OCI-LY1 (cell line): ENCODE measurements at regions not wholly inside any gene's neighbourhood (a gene's known extent, or its start where the extent isn't known, plus 50 kb on each side); places are given as distances from the start of the nearest gene placed in this dataset.

ENCODE experiments used
- EZH2 ChIP-seq: fragments of 200-600 bp; sonication (generic), shearing (Covaris generic); IDR thresholded peaks from 2 replicates; pipeline ENCODE4 v1.8.0; 2017; ENCODE audit warnings: borderline replicate concordance, mixed run types, mild to moderate bottlenecking, antibody characterized with exemption, low read length, moderate library complexity, mixed read lengths
- TF ChIP-seq, protein P1 (sequence below): fragments of 200-600 bp; sonication (generic), shearing (Covaris generic); IDR thresholded peaks from 2 replicates; pipeline ENCODE4 v1.5.1; 2017; ENCODE audit warnings: mild to moderate bottlenecking, antibody characterized with exemption, low read length, moderate library complexity, mixed read lengths

DNA sequence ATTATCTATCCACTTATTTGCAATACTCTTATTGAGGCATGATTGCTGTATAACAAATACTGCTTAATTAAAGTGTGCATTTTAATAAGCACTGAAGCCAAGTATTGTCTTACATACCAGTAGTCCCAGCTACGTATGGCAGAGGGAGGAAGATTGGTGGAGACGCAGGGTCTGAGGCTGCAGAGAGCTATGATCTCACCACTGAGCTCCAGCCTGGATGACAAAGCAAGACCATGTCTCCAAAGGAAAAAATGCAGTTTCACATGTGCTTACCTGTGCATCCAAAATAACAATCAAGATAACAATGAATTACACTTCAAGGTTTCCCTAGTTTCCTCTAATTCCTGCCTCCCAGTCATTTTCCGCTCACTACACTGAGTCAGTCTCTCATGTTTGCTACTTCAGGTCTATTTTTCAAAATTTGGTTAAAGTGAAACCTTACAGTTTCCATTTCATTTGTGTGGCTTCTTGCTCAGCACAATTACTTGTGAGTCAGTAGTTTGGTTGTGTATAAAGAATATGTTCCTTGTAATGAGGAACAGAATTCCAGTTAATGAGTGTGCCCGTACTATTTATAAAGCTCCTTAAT lies 1250.1 kb downstream of the TMEM121 start:
- TF ChIP-seq, protein P1, sequence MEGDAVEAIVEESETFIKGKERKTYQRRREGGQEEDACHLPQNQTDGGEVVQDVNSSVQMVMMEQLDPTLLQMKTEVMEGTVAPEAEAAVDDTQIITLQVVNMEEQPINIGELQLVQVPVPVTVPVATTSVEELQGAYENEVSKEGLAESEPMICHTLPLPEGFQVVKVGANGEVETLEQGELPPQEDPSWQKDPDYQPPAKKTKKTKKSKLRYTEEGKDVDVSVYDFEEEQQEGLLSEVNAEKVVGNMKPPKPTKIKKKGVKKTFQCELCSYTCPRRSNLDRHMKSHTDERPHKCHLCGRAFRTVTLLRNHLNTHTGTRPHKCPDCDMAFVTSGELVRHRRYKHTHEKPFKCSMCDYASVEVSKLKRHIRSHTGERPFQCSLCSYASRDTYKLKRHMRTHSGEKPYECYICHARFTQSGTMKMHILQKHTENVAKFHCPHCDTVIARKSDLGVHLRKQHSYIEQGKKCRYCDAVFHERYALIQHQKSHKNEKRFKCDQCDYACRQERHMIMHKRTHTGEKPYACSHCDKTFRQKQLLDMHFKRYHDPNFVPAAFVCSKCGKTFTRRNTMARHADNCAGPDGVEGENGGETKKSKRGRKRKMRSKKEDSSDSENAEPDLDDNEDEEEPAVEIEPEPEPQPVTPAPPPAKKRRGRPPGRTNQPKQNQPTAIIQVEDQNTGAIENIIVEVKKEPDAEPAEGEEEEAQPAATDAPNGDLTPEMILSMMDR, result no peak
- no peak for TF ChIP-seq EZH2
